Cerebellar cortex (tissue), 1 donor: ENCODE measurements at regions not wholly inside any gene's neighbourhood (a gene's known extent, or its start where the extent isn't known, plus 50 kb on each side); places are given as distances from the start of the nearest gene placed in this dataset.

Experiments used
- DNase-seq: peaks from one replicate; pipeline ENCODE4 v3.0.0-alpha.2; 2015; ENCODE audit warnings: low spot score

- no peak for DNase-seq
Observed at GRCh38 chr11:27215471-27216269, 147.3 kb downstream of the CCDC34 start.

GRCh38 chr11:27214713-27215112, 148.3 kb downstream of the CCDC34 start:
- DNase-seq: no peak

- peak; percentile 84 for DNase-seq
Observed at GRCh38 chr11:27213232-27213660, 149.8 kb downstream of the CCDC34 start.

GRCh38 chr11:27212248-27212780, 150.7 kb downstream of the CCDC34 start:
- no peak for DNase-seq

GRCh38 chr11:27211370-27212127, 151.5 kb downstream of the CCDC34 start:
- DNase-seq: no peak

GRCh38 chr11:27210531-27210930, 152.5 kb downstream of the CCDC34 start:
- DNase-seq: no peak

- DNase-seq: no peak
Observed at GRCh38 chr11:27209562-27210005, 153.4 kb downstream of the CCDC34 start.

- no peak for DNase-seq
Observed at GRCh38 chr11:27208846-27209245, 154.2 kb downstream of the CCDC34 start.

- DNase-seq: no peak
Observed at GRCh38 chr11:27207025-27207650, 155.9 kb downstream of the CCDC34 start.

- no peak for DNase-seq
Observed at GRCh38 chr11:27205779-27206570, 157.0 kb downstream of the CCDC34 start.

GRCh38 chr11:27205250-27205649, 157.8 kb downstream of the CCDC34 start:
- no peak for DNase-seq

- no peak for DNase-seq
Observed at GRCh38 chr11:27204529-27204928, 158.5 kb downstream of the CCDC34 start.

GRCh38 chr11:27203077-27203647, 159.9 kb downstream of the CCDC34 start:
- DNase-seq: no peak

GRCh38 chr11:27201454-27202302, 161.1 kb downstream of the BBOX1 start:
- DNase-seq: peak; percentile 19

- DNase-seq: no peak
Observed at GRCh38 chr11:27200779-27201453, 160.3 kb downstream of the BBOX1 start.

- no peak for DNase-seq
Observed at GRCh38 chr11:27196203-27196897, 155.7 kb downstream of the BBOX1 start.

GRCh38 chr11:27195837-27196202, 155.2 kb downstream of the BBOX1 start:
- no peak for DNase-seq

GRCh38 chr11:27194976-27195375, 154.4 kb downstream of the BBOX1 start:
- DNase-seq: no peak
